ENCODE measurements at regions not wholly inside any gene's neighbourhood (a gene's known extent, or its start where the extent isn't known, plus 50 kb on each side); places are given as distances from the start of the nearest gene placed in this dataset.

DNA sequence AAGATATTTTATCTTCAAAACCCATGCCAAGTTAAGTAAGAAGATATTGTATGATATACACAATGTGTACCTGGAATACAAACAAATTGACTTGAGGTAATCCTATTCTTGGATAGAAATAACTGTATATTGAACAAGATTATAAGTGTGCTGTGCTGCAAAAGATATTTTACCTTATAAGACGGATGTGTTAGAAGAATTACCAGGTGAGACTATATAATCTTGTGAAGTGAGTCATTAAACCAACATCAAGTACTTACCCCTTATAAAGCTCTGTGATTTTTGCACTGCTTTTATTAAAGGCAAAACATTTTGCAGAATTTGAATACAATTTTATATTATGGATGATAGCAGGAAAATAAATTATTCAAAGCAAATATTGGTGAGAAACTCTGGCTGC, 570.0 kb downstream of the MMUT start:
- DNase-seq, result no peak

DNA sequence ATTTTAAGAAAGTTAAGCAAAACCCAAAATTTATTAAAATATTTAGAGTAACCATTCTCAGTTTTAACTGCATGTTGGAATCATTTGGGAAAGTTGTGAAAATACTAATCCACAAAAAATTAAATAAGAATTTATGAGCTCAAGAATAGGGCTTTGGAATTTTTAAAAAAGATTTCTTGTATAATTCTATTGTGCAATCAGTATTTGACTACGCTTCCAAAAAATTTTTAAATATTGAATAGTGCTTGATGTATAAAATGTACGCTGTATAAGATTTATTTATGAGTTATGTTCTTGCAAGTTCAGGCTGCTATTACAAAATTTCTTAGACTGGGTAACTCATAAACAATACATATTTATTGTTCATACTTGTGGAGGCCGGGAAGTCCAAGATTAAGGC, 571.7 kb downstream of the MMUT start:
- DNase-seq, result no peak

DNA sequence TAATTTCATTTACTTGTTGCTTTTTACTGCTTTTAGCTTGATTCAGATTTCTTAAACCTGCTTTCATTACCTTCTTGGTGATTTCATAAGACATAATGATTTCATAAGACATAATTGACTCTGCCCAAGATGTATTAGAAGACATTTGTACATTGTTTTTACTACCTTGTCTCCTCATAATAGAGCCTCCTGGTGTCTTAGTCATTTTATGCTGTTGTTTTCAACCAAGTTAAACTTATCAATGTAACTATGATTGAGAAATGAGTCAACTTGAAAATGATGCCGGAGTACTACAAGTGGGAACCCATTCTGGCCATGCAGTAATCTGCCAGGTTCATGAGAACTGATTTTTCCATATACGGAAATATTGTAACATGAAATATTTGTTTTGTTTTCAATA, 573.6 kb downstream of the MMUT start:
- DNase-seq, result no peak

DNA sequence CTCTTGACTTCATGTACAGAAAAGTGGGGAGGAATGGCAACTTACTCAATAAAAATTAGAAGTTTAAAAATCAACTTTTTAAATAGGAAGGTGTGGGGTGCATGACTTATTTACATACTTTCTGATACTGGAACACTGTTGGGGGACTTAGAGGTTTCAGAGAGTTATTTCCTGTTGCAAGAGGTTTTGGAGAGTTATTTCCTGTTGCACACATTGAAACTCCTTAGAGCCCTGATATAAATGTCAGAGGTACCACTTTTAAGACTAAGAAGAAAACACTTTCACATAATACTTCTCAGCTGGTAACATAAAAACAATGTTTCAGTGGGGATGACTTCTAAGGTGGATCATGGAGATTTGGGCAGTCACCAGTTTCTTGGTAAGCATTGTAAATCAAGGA, 579.9 kb downstream of the MMUT start:
- no peak for DNase-seq

DNA sequence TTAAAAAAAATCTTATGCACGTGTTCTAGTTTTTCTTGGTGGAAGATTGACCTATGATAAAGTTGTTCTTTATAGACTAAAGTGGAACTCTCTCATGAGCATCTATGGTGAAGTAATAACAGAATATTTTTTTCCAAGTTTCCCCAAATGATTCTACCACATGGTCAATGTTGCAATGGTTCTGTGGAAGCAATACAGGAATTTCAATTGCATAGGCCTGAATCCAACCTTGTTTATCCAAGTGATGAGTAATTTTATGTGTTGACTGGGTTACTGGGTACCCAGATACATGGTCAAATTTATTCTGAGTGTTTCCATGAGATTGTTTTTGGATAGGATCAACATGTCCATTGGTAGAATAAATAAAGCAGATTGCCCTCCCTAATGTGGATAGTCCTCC, 581.5 kb downstream of the MMUT start:
- no peak for DNase-seq

DNA sequence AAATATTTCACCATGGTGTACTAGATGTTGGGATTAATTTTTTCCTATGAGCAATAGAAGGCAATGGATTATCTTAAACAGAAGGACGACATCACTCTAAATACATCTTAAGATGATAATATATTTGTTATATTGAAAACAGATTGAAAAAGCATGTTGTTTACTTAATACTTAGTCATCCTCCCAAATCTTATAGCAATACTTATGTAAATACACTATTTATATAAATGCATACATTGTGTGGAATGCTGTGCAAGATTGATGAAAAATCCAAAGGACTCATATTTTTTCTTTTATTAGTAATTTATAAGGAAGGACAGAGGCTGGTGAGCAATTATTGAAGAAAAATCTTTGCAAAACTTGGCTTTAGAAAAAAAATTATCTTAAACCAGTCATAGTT, 593.5 kb downstream of the MMUT start:
- DNase-seq, result no peak

DNA sequence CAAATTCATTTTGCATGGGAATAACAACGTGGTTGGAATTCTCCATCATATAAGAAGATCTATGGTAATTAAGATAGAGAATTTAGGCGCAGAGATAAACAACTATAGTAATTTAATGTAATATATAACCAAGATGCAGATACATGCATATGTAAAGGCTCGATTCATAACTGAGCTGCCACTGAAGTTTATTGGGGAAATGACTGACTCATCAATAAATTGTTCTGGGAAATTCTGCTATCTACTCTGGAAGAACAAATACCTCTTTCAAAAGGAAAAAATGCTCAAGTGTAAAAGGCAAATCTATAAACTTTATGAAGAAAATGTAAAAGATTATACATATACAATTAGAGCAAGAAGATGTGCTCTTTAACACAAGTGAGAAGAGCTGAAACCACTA, 596.4 kb downstream of the MMUT start:
- no peak for DNase-seq

DNA sequence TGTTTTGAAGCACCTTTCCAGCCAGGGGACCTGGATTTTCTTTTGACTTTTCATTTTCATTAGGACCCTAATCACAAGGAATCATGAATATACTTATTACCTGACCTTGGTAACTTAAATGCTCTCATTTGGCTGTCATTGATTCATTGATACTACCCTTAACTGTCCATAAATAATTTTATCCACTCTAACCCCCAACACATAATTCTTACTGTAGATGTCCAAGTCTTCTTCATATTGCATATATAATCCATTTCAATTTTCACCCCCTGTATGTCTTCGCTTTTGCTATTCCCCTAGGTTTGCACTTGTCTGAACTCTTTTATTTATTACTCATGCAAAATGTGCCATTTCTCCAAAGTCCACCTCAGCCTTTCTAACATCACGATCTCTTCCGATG, 602.9 kb downstream of the MMUT start:
- DNase-seq, result no peak

DNA sequence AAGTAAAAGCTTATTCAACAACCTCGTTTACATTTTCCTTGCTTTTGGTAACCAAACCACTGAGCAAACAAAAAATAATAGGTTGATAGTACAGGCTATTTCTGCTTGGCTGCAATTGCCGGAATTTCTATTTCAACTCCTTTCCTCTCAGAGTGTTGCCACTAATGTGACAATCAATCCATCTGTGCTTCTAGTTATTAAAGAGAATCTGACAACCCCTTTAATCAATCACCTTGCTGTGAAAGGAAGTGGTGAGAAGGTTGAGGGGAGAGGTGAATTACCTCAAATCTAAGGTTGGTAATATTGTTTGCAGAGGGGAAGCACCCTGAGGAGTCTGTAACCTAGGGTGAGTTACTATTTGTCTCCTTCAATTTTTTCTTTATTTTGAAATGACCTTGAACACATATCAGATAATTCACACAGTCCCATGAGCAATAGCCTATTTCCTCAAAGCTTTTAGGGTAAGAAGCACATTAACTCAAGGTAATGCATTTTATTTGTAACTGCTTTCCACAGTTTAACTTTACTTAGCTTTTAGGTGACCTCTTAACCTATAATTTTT, 603.4 kb downstream of the MMUT start:
- DNase-seq, result no peak

DNA sequence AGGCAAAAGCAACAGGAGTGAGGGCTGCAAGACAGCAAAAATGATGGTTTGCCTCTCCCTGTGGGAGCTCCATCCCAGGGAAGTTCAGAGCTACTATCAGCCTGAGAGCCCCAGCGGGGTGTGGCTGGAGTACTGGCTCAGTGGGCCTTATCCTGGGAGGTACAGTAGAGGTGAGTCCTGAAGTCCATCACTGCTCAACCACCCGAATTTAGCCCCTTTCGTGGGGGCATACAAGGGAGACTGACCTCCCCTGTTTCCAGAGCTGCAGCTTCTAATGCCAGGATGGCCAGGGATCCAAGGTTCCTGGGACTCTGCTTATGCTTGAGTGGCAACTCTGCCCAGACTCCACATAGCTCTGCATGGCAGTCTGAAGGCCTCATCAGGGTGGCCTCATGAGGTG, 617.8 kb downstream of the MMUT start:
- no peak for DNase-seq

DNA sequence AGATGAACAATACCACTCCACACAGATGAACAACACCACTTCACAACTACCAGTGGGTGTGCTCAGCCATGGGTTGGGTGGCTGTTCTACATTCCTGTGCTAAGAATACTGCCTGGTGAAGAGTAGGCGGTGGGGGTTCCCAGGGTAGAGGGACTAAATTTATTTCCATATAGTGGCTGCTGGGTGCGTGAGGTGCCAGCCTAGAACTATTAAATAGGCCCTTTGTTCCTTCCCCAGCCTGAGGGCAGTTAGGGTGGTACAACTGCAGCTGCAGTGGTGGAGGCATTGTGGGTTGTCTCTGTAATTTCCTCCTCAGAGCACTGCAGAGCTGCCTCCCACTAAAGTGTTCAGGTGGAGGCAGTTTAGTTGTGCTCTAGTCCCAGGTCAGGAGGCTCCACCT, 618.4 kb downstream of the MMUT start:
- no peak for DNase-seq

DNA sequence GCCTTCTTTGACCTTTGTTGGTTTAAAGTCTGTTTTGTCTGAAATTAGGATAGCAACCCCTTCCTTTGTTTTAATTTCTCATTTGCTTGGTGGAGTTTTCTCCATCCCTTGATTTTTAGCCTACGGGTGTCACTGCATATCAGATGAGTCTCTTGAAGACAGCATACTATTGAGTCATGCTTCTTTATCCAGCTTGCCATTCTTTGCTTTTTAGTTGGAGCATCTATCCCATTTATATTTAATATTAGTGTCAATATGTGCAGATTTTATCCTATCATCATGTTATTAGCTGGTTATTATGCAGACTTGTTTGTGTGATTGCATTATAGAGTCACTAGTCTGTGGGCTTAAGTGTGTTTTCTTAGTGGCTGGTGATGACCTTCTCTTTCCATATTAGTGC, 622.2 kb downstream of the MMUT start:
- DNase-seq, result no peak

DNA sequence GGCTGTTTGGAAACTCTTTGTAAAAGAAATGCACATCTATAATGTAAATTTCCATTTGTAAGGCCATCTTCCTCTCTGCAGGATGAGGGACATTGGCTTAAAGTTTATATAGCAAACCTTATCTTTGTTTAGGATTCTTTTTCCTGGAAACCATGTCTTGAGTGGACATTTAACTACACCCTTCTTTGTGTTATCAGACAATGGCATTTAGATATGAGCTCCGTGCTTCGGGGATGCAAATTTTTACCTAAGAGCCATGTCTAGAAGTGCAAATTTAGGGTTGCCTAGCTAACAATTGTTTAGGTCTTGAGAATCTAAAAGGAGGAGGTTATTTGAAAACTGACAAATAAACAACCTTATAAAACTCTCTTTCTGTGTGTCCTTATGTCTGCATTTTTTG, 623.8 kb downstream of the MMUT start:
- no peak for DNase-seq

DNA sequence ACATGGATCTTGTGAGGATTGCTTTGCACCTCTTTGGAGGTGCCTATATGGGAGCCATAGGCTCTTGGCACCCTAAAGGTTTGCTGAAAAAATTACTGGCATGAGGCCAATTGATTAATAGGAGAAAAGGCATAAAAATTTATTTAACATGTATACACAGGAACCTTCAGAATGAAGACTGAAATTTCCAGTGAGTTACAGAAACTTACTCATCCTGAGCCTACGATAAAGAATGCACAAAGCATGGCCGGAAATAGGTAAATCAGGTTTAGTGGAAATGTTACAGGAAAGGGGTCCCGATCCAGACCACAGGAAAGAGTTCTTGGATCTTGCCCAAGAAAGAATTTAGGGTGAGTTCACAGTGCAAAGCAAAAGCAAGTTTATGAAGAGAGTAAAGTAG, 625.3 kb downstream of the MMUT start:
- no peak for DNase-seq

DNA sequence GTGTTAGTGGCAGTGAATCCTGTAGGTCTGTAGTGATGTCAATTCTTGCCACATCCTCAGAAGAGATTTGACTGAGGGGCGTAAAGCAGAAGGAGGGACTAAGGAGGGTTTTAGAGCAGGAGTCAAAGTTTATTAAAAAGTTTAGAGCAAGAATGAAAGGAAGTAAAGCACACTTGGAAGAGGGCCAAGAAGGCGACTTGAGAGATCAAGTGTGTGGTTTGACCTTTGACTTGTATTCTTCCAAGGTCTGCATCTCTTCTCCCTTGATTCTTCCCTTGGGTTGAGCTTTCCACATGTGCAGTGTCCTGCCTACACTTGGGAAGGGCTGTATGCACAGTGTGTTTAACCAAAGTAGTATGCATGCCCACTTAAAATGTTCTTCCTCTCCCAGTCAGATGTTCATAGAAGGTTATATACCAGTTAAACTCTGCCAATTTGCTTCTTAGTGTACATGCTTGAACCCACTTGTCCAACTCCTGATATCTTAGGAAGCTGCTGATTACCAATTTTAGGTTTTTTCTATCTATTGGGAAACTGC, 627.6 kb downstream of the MMUT start:
- DNase-seq, result no peak

DNA sequence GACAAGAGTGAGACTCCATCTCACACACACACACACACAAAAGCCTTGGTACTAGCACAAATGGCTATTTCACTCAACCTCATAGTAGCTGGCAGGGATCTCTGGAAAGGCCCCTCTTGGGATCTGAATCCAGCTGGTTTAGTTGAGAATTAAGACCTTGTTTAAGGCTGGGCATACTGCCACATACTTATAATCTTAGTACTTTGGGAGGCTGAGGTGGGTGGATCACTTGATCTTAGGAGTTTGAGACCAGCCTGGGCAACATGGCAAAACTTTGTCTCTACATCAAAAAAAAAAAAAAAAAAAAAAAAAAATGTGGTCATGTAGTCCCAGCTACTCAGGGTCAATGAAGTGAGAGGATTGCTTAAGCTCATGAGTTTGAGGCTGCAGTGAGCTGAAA, 628.3 kb downstream of the MMUT start:
- DNase-seq, result no peak

DNA sequence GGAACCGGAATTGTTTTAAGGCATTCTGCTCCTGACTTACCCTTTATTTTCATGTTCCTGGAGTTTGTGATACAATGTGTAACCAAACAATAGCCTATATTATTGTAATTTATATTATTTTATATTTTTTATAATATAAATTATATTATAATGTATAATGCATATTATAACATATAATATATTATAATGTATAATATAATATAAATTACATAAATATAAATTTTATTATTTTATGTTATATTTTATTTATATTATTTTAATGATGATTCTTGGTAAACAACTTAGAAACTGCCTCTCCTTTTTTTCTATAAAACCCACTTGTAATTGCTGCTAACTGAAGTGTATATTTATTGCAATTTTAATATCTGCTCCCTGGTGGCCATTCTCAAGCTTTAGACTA, 629.1 kb downstream of the MMUT start:
- DNase-seq, result no peak

DNA sequence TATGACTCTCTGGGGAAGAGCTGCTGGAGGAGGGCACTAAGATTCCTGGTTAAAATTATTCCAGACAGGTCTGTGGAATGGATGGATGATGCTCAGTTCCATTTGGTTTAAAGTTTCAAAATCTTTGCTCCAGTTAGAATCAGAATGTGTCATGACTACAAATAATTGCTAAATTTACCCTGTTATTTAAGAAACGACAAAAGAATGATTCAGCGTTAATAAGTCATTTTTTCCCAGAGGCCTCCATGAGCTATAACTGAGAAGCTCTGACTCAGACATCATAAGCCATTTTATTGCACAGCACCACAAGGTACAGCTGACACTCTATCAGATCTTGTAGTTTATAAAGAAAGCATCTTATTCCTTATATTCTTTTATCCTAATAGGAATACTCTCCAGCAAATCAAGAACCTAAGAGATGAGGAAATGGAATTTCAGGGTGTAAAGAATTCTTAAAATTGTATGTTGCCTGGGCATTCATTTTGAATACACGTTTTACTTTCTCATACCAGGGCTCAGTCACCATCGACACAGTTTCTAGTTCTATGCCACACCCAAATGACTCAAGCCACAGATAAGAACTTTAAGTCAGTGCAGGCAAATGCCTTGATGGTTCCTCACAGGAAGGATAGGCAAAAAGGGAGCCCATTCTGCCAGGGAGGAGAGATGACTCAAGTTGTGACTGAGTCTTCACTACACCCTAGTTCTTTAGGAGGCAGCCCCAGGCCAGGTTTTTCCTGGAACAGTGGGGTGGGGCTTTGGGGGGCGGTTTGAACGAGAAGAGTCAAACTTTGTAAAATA, 636.0 kb downstream of the MMUT start:
- no peak for DNase-seq

DNA sequence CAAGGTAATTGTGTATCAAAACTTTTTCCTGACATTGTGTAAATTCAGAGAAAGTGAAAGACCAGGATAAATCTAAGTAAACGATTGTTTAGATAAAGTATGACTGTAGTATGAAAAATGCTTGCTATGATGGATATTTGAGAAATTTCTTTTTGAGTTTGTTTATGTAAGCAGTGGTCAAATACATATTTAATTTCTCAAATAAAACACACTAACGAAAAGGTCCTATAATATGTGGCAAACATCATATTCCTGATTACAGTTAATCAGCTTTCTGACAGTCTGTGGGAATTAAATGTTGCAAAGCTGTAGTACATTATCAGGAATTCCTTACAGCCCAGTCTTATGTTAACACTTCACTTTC, 636.9 kb downstream of the MMUT start:
- no peak for DNase-seq

DNA sequence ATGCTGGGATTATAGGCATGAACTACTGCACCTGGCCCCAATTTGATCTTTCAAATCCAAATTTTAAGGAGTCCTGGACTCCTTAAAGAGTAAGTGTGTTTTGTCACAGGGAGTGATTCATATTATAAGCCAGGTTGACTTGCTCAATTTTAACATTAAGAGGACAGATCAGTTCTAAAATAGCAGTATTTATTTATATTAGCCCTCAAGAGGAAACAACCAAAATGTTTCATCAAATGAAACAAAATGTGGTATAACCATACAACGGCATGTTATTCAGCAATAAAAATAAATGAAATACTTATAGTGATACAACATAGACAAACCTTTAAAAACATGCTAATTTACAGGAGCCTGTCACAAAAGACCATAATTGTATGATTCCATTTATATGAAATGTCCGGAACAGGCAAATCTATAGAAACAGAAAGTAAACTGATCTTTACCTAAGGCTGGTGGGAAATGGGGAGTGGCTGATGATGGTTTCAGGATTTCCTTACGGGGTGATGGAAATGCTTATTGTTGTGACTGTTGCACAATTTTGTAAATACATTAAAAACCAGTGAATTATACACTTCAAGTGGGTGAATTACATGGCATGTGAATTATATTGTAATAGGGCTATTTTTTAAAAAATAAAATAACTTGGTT, 637.4 kb downstream of the MMUT start:
- no peak for DNase-seq

DNA sequence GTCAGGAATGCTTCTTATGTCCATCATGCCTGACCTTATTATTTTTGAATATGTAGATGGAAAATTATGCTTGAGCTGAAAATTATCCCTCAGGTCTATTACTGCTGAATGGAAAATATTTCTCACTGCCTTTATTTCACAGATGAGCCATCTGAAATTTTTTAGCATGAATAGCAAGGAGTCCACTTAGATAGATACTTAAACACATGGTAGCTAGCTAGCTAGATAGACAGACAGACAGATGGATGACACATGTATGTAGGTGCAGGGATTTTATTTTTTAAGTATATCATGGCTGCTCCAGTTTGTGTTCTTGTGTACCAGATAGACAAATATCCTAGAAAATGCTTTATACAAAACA, 645.0 kb downstream of the MMUT start:
- DNase-seq, result no peak

DNA sequence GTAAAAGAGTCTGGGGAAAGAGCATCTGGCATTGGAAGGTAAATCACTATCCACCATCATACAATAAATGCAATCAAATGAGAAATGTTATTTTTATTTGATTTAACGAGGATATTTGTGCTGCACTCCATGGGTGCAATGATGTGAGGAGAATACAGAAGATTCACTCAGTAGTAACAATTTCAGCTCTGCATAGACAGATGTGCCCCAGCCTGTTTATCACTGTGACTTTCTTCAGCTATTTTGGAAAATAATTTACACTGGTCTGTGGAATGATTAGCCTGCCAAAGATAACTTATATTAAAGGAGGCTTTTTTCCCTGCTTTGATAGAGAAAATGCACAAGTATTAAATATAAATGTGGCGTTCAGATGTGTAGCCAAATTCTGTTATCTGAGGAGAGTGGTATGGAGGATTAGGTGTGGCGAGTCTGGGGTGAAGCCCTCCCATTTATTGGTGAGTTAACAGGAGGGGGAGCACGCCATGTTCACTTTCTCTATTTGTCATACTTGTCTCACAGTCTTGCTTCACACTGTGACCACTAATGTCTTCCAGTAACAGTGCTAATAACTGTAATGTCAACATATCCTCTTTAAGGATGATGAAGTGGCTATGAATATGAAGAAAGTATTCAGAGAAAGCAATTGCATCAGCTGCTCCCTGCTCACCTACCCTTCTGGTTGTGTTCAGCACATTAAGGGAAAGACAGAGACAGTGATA, 645.6 kb downstream of the MMUT start:
- DNase-seq, result no peak

DNA sequence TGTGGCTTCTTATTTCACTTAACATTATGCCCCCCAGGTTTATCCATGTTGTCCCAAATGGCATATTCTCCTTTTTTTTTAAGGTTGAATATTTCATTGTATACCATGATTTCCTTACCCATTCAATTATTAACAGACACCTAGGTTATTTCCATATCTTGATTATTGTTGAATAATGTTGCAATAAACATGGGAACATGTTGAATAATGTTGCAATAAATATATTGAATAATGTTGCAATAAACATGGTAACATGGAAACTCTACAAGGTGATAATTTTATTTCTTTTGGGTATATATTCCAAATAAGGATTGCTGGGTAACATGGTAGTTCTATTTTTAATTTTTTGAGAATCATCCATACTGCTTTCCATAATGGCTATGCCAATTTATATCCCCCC, 648.1 kb downstream of the MMUT start:
- no peak for DNase-seq

DNA sequence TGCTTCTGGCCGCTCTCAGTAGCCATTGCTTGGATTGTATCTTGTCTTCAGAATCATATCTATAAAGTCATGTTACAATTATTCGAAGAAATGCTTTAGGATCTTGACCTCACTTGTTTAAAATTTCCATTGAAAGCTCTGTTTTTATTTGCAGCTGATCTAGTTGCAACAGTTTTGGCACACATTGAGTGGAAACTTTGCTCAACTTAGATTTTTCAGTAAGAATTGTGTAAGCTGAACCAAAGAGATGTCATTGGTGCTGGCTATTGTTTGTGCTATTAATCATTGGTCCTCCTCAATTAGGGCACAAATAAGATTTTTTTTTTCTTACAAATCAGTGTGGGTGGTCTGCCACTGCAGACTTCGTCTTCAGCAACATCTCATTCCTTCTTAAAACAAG, 649.2 kb downstream of the MMUT start:
- no peak for DNase-seq

Data from DMS153 (cell line).